ENCODE measurements at regions not wholly inside any gene's neighbourhood (a gene's known extent, or its start where the extent isn't known, plus 50 kb on each side); places are given as distances from the start of the nearest gene placed in this dataset.

GRCh38 chr11:19567996-19568395, 144.6 kb upstream of the NAV2 start:
- TF ChIP-seq POLR2A (IDR thresholded peaks at IDR 0.05) (no peak), CTCF (IDR thresholded peaks at IDR 0.05) (no peak)
